ENCODE measurements at regions not wholly inside any gene's neighbourhood (a gene's known extent, or its start where the extent isn't known, plus 50 kb on each side); places are given as distances from the start of the nearest gene placed in this dataset.
A peak's percentile ranks its signal among the peaks of the same experiment; 100 is the strongest.

DNA sequence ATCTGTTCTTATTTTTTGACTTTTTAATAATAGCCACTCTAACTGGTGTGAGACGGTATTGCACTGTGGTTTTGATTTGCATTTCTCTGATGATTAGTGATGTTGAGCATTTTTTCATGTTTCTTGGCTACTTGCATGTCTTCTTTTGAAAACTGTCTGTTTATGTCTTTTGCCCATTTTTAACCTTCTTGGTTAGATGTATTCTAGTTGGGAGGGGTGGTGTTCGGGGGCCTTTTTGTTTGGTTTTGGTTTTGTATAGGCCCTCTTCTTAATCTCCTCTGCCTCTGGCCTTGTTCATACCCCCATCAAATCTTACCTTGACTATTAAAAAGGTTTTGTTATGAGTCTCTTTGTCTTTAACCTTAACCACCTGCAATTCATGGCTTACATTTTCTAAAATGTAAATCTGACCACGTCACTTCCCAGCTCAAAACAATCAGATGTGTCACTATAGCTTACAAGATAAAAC, 107.8 kb upstream of the NR4A3 start:
- no peak overlapping the region for H3K4me3 ChIP-seq (ENCODE audit: low read depth, low read length)
- no peak for DNase-seq (ENCODE audit: low read depth)
- TF ChIP-seq, protein P1, sequence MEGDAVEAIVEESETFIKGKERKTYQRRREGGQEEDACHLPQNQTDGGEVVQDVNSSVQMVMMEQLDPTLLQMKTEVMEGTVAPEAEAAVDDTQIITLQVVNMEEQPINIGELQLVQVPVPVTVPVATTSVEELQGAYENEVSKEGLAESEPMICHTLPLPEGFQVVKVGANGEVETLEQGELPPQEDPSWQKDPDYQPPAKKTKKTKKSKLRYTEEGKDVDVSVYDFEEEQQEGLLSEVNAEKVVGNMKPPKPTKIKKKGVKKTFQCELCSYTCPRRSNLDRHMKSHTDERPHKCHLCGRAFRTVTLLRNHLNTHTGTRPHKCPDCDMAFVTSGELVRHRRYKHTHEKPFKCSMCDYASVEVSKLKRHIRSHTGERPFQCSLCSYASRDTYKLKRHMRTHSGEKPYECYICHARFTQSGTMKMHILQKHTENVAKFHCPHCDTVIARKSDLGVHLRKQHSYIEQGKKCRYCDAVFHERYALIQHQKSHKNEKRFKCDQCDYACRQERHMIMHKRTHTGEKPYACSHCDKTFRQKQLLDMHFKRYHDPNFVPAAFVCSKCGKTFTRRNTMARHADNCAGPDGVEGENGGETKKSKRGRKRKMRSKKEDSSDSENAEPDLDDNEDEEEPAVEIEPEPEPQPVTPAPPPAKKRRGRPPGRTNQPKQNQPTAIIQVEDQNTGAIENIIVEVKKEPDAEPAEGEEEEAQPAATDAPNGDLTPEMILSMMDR (conservative IDR thresholded peaks at IDR 0.05; ENCODE audit: low read depth, low read length), result no peak

DNA sequence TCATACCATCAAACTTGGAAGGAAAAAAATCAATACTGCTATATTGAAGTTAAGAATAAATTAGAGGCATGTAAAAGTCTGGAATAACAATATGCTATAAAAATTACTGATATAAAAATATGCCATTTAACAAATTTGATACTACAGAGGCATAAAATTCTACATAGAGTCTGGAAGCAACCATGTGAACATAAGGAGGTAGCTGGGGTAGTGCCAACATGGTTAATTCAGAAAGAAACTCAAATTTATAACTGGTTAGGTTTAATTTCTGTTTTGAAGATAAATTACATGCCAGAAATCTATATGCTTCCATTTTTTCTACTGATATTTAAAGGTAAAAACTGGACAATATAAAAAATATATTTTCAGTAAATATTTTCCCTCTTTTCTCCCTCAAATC, 103.1 kb upstream of the NR4A3 start:
- no peak overlapping the region for H3K4me3 ChIP-seq (ENCODE audit: low read depth, low read length)
- no peak for DNase-seq (ENCODE audit: low read depth)
- TF ChIP-seq, protein P1 (conservative IDR thresholded peaks at IDR 0.05; ENCODE audit: low read depth, low read length), result no peak

DNA sequence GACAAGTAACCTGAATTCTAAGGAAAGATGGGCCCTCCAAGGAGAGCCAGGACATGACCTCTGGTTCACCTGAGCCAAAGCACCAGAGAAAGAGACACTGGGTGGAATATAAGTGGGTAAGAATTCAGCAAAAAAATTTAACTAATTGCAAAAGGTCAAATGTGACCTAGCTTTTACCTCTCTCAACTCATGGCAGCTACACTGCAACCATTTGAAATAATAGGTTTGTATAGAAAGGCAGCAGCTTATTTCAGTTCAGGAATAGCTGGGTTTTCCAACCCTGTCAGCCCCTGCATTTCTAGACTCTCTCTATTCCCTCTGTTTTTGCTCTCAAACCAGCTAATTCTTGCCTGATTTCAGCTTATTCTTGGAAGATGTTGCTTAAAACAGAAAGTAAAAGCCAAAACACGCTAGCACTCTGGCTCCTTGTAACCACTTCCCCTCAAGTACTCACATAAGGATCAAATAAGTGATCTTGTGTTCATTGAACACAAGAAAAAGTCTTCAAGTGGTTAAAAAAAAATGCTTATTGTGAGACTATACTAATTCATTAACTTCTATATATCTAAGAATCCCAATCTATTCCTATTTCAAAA, 101.1 kb upstream of the NR4A3 start:
- H3K4me3 ChIP-seq (ENCODE audit: low read depth, low read length), result no peak overlapping the region
- peak; percentile 40 for DNase-seq (ENCODE audit: low read depth)
- TF ChIP-seq, protein P1 (conservative IDR thresholded peaks at IDR 0.05; ENCODE audit: low read depth, low read length), result no peak

DNA sequence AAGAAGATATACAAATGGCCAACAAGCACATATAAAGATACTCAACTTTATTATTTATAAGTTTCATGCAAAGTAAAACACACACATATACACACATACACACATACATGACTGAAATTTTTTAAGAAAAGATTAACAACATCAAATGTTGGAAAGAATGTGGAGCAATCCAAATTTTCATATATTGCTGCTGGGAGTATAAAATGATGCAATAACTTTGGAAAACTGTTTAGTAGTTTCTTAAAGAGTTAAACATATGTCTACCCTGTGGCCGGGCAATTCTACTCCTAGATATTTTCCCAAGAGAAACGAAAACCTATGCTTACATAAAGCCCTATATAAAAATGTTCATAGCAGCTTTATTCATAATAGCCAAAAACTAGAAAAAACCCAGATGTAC, 99.8 kb upstream of the NR4A3 start:
- TF ChIP-seq, protein P1 (conservative IDR thresholded peaks at IDR 0.05; ENCODE audit: low read depth, low read length), result no peak
- no peak for DNase-seq (ENCODE audit: low read depth)
- no peak overlapping the region for H3K4me3 ChIP-seq (ENCODE audit: low read depth, low read length)

DNA sequence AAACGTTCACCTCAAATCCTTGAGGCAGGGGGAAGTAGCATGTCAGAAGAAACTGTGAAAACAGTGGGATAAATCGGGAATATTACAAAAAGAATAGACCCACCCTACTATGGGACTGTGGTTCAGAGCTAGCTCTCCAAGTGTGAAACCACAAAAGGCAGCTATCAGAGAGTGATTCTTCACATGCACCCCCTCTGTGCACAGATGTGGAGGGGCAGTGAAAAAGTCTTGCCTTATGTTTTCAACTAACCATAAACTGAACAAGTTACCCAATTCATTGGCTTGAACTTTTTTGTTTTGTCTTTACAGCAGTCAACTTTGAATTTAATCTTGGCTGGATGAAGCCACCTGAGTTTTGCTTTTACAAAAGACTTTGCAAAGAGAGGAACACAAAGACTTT, 98.8 kb upstream of the NR4A3 start:
- TF ChIP-seq, protein P1 (conservative IDR thresholded peaks at IDR 0.05; ENCODE audit: low read depth, low read length), result no peak
- peak; percentile 8 for DNase-seq (ENCODE audit: low read depth)

DNA sequence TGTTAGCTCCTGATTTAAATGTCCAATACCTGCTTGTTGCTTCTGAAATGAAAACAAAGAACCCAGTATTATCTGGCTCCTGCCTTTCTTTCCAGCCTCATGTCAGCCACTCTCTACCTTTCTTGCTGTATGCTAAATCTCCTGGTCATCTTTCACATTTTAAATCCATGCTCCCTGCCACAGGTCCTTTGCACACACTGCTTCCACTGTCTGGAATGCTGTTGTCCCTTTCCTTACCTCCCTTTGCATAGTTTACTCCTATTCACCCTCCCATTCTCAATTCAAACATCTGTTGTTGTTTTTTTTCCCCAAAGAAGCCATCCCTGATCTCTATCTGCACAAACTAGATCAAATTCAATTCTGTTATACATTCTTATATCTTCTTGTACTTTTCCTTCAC, 97.0 kb upstream of the NR4A3 start:
- DNase-seq (ENCODE audit: low read depth), result no peak
- H3K4me3 ChIP-seq (ENCODE audit: low read depth, low read length), result no peak overlapping the region
- TF ChIP-seq, protein P1 (conservative IDR thresholded peaks at IDR 0.05; ENCODE audit: low read depth, low read length), result no peak

More for the DNA sequence above, 98.8 kb upstream of the NR4A3 start:
- no peak overlapping the region for H3K4me3 ChIP-seq (ENCODE audit: low read depth, low read length)

DNA sequence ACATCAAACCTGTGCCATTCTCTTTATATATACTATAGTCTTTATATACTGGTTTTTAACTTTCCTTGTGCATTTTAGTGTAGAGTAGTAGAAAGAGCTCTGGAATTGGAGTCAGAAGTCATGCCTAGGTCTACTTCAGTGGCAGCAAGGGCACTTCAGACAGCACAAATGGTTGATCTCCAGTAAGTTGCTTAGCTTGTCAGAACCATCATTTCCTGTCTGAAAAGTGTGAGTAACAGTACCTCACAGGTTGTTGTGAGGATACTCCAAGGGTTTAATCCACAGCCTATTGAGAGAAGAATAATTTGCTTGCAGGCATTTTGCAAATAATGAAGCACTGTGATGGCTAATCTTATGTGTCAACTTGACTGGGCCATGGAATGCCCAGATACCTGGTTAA, 95.8 kb upstream of the NR4A3 start:
- no peak for DNase-seq (ENCODE audit: low read depth)
- H3K4me3 ChIP-seq (ENCODE audit: low read depth, low read length), result no peak overlapping the region
- TF ChIP-seq, protein P1 (conservative IDR thresholded peaks at IDR 0.05; ENCODE audit: low read depth, low read length), result no peak
